ENCODE measurements at regions not wholly inside any gene's neighbourhood (a gene's known extent, or its start where the extent isn't known, plus 50 kb on each side); places are given as distances from the start of the nearest gene placed in this dataset.

DNA sequence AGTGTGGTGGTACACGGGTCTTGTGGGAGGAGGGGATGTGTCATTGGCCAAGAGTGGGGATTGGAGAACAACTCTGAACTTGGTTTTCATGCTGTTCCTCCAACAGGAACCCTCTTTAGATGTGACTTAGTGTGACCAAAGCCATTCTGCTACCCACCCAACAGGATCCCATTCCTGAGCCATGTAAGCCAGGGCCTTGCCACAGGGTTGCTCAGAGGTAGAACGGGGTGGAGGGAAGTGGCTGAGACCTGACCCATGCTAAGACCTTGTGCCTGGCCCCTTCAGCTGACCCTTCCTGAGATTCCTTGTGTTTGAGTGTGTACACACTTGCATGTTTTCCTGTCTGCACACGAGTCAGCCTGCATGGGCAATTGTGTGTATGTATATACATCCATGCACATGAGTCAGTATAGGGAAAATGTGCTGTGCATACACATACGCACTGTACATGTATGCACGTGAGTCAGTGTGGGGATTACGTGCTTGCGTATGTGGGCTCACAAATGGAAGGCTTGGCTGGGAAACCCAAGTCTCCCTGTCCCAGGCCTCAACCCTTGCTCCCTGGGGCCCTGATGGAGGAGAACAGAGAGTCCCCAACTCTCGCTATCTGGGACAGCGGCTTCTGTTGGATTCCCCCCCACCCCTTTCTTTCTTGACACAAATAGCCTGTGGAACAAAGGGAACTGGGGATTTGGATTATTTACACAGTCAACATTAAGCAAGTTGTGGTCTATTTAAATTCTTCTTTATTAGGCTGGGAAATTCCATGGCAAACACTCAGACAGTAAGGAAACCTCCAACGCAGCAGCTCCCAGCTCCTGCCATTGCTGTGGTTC, 339.8 kb downstream of the DYSF start (continued):
- no peak for TF ChIP-seq ZXDC (CRISPR knock-in tag; IDR thresholded peaks at IDR 0.05)
- no peak for TF ChIP-seq ADNP (CRISPR knock-in tag; IDR thresholded peaks at IDR 0.05)
- TF ChIP-seq E2F5 (CRISPR knock-in tag; conservative IDR thresholded peaks at IDR 0.05): no peak

DNA sequence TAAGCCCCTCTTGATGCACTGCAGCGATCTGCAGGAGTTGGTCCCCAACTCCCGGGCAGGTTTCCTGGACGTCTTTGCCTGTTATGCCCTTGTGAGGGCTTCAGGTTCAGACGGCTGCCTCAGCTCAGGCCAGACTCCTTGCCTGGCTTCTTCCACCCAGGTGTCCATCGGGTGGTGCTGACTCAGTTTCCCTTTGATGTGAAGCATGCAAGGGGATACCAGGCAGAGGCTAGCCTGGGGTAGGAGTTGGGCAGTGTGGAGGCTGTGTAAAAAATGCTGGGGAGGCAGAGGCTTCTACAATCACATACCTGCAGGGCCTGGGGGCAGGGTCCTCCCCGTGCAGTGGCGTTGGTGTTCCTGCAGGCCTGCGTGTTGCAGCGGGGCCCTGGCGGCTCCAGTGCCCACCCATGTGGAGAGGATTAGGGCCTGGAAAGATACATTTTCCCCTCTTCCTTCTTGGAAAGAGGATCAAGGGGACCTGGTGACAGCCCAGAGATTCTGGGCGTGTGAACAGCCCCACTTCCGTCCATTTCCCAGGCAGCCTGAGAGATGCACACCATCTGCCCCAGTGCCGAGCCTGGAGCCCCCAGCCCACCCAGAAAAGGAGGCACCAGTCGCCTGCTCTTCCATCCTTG, 338.3 kb downstream of the DYSF start:
- Histone ChIP-seq H3K27me3 (ENCODE audit: control insufficient read depth in 1 of 2, insufficient read depth in 2 of 2, low read length in 2 of 2) (peaks cover 2 to 39% of the 10 kb centered on the region in 2 experiments; a peak in 4 of 5 replicates), H3K27ac (ENCODE audit: extremely low read length, insufficient read depth, low read length) (no peak overlapping the region), H4K20me1 (ENCODE audit: insufficient read depth, low read length) (no peaks in the 10 kb centered on the region), H3K79me2 (ENCODE audit: insufficient read depth, low read length) (no peaks in the 10 kb centered on the region), H3K9ac (ENCODE audit: insufficient read depth, low read depth, low read length) (no peak overlapping the region), H3K36me3 (replicated peaks in 1 of 2; ENCODE audit: control insufficient read depth in 1 of 2, insufficient read depth in 2 of 2, low read length in 2 of 2) (no peaks in the 10 kb centered on the region), H2AFZ (ENCODE audit: low read length) (no peak overlapping the region), H3K9me3 (ENCODE audit: low read length) (no peaks in the 10 kb centered on the region), H3K4me3 (replicated peaks in 1 of 3; ENCODE audit: insufficient read depth in 1 of 3, low read depth in 2 of 3, low read length in 3 of 3) (no peak overlapping the region), H3K4me2 (ENCODE audit: low read depth, low read length) (no peak overlapping the region), H3K4me1 (ENCODE audit: insufficient read depth, low read length) (peaks cover 10% of the 10 kb centered on the region; the same call in 1 of the 2 replicates)
- POLR2A ChIA-PET: no interaction called here
- DNase-seq (ENCODE audit: low spot score) (no peak), ATAC-seq (no peak), FAIRE-seq (no peak)
- TF ChIP-seq TEAD2 (CRISPR knock-in tag; IDR thresholded peaks at IDR 0.05) (no peak), ZNF567 (CRISPR knock-in tag; IDR thresholded peaks at IDR 0.05; ENCODE audit: borderline replicate concordance) (no peak)
- CTCF ChIA-PET (ENCODE audit: low intra/inter-chr PET ratio, low total read pairs): no interaction called here
- WGBS (ENCODE audit: low lambda C conversion rate): 24% methylated on average over 14 of the region's 14 CpGs
- intact Hi-C loops (cut with micrococcal nuclease; ENCODE audit: unreplicated experiment) (no loop called here), in situ Hi-C loops (cut with HindIII; ENCODE audit: extremely low pct_ligation_motif_present, low pct_unique_long_range_greater_than_20kb) (loop anchor here (5.0 kb wide), 2 partner anchors 119 to 244 kb away; no protein-coding TSS in a partner anchor)
- BruUV-seq (replicated peaks): no TSS peak

Data from HepG2 (cell line).